ENCODE measurements at regions not wholly inside any gene's neighbourhood (a gene's known extent, or its start where the extent isn't known, plus 50 kb on each side); places are given as distances from the start of the nearest gene placed in this dataset.
"Not testable (repeated sequence)": the region's sequence is repeated elsewhere in the genome, so short reads cannot be mapped to it uniquely, and the experiment has no call there.

DNA sequence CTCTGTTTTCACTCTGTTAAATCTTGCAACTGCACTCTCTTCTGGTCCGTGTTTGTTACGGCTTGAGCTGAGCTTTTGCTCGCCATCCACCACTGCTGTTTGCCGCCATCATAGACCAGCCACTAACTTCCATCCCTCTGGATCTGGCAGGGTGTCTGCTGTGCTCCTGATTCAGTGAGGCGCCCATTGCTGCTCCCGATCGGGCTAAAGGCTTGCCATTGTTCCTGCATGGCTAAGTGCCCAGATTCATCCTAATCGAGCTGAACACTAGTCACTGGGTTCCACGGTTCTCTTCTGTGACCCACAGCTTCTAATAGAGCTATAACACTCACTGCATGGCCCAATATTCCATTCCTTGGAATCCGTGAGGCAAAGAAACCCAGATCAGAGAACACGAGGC lies 218.5 kb downstream of the RHOU start:
- not testable (repeated sequence) for H3K4me3 Mint-ChIP-seq; H3K9me3 Mint-ChIP-seq; H3K27me3 Mint-ChIP-seq; ATAC-seq (replicated peaks); DNase-seq; H3K27ac Mint-ChIP-seq; H3K36me3 Mint-ChIP-seq (ENCODE audit: insufficient read depth); H3K4me1 Mint-ChIP-seq (ENCODE audit: low read depth in 2 of 2)

DNA sequence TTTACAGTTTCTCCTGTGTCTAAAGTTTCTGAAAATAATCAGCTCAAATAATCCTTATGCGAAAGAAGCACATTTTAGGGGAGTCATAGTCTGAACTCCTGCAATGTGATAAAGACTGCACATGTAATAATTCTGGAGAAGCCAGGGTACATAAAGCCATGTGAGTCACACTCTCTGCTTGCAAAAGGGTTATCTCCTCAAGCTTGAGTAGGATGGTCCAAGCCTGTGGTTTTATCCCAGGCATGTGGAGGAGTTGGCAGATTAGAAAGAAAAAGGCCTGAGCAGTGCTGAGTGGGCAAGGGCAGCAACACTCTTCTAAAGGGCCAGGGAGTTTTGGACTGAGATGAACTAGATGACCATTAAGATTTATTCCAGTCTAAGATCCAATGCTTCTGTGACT lies 220.4 kb downstream of the RHOU start:
- H3K4me1 Mint-ChIP-seq (ENCODE audit: low read depth in 2 of 2): peaks cover 0 to 2% of the 10 kb centered on the region in 2 donors
- ATAC-seq (replicated peaks) (no peak), DNase-seq (no peak)
- no peaks in the 10 kb centered on the region for H3K9me3 Mint-ChIP-seq
- no peak overlapping the region for H3K4me3 Mint-ChIP-seq
- no peaks in the 10 kb centered on the region for H3K36me3 Mint-ChIP-seq (ENCODE audit: insufficient read depth)
- H3K27me3 Mint-ChIP-seq: peaks cover 0 to 8% of the 10 kb centered on the region in 2 donors
- H3K27ac Mint-ChIP-seq: no peak overlapping the region

GRCh38 chr1:228956864-228957263 lies 221.6 kb downstream of the RHOU start:
- H3K4me1 Mint-ChIP-seq (ENCODE audit: low read depth in 2 of 2): peaks cover 0 to 2% of the 10 kb centered on the region in 2 donors
- no peak overlapping the region for H3K27ac Mint-ChIP-seq
- H3K4me3 Mint-ChIP-seq: no peak overlapping the region
- DNase-seq (no peak), ATAC-seq (replicated peaks) (no peak)
- peaks cover 0 to 8% of the 10 kb centered on the region in 2 donors for H3K27me3 Mint-ChIP-seq
- H3K9me3 Mint-ChIP-seq: no peaks in the 10 kb centered on the region
- H3K36me3 Mint-ChIP-seq (ENCODE audit: insufficient read depth): no peaks in the 10 kb centered on the region

DNA sequence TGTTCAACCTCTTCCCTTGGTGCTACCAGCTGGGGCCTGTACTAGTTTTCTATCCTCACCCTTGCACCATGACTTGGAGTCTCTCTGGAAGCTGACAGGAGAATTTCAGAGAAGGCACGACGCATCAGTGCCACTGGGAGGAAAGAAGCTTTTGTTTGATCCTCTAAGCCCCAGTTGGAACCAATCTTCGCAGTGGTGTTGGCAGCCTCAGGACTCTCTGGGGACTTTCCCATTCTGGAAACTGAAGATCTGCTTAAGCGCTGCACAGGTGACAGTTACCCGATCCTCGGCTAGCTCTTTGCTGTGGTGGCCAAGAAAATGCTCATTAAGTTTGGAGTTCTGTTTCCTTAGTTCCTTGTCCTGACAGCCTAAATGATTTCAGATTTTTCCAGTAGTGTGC lies 222.3 kb downstream of the RHOU start:
- Mint-ChIP-seq H3K9me3 (no peaks in the 10 kb centered on the region), H3K4me1 (ENCODE audit: low read depth in 2 of 2) (peaks cover 0 to 2% of the 10 kb centered on the region in 2 donors), H3K36me3 (ENCODE audit: insufficient read depth) (no peaks in the 10 kb centered on the region), H3K27ac (no peak overlapping the region), H3K27me3 (peaks cover 0 to 8% of the 10 kb centered on the region in 2 donors), H3K4me3 (no peak overlapping the region)
- DNase-seq: no peak
- no peak for ATAC-seq (replicated peaks)

DNA sequence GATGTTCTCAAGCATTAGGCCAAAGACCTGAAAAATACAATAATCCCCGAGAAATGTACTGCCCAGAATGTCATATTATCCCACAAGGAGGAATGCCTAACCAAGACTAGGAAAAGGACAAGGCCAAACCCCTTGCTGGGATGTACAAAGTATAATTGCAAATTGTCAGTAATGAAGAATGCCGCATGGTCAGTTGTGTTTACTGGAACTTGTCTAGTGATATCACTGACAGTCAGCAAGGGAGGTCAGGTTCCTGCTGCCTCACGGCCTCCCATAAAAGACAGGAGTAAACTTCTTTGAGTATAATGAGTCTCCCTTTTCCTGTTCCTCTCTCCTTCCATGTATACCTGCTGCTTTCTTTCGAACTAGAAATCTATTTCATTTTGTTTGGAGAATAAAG lies 222.8 kb downstream of the RHOU start:
- no peak overlapping the region for H3K27ac Mint-ChIP-seq
- ATAC-seq (replicated peaks): no peak

GRCh38 chr1:228958741-228959140 lies 223.5 kb downstream of the RHOU start:
- Mint-ChIP-seq H3K27ac (no peak overlapping the region), H3K9me3 (no peaks in the 10 kb centered on the region), H3K36me3 (ENCODE audit: insufficient read depth) (no peaks in the 10 kb centered on the region), H3K4me3 (no peak overlapping the region), H3K27me3 (peaks cover 0 to 8% of the 10 kb centered on the region in 2 donors), H3K4me1 (ENCODE audit: low read depth in 2 of 2) (peaks cover 0 to 2% of the 10 kb centered on the region in 2 donors)
- DNase-seq (no peak), ATAC-seq (replicated peaks) (no peak)

More for the DNA sequence above, 222.8 kb downstream of the RHOU start:
- H3K36me3 Mint-ChIP-seq (ENCODE audit: insufficient read depth): no peaks in the 10 kb centered on the region
- H3K4me3 Mint-ChIP-seq: no peak overlapping the region
- H3K27me3 Mint-ChIP-seq: peaks cover 0 to 8% of the 10 kb centered on the region in 2 donors
- peaks cover 0 to 2% of the 10 kb centered on the region in 2 donors for H3K4me1 Mint-ChIP-seq (ENCODE audit: low read depth in 2 of 2)
- DNase-seq: no peak
- no peaks in the 10 kb centered on the region for H3K9me3 Mint-ChIP-seq

DNA sequence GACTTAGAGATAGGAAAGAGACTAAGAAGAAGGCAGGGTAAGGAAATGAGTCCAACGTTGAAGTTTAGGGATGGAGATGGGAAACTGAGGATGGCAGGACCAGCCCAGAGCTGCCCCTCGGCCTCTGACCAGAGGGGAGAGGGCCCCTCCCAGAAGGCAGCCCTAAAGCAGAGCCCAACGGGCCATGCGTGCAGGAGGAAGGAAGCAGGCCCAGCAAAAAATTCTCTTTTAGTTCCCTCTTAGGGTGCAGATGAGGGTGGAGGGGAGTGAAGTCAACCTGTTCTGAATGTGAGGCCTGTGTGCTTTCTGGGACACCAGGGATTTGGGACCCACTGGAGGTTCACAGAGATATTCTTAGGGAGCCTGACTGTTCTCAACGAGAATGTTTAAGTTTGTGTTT lies 225.4 kb downstream of the RHOU start:
- DNase-seq (no peak), ATAC-seq (replicated peaks) (no peak)
- Mint-ChIP-seq H3K36me3 (ENCODE audit: insufficient read depth) (no peaks in the 10 kb centered on the region), H3K9me3 (no peaks in the 10 kb centered on the region), H3K27me3 (peaks cover 0 to 8% of the 10 kb centered on the region in 2 donors), H3K4me3 (no peak overlapping the region), H3K4me1 (ENCODE audit: low read depth in 2 of 2) (peaks cover 0 to 2% of the 10 kb centered on the region in 2 donors), H3K27ac (no peak overlapping the region)

- Mint-ChIP-seq H3K27me3 (no peaks in the 10 kb centered on the region), H3K4me1 (ENCODE audit: low read depth in 2 of 2) (peaks cover 0 to 2% of the 10 kb centered on the region in 2 donors), H3K9me3 (no peaks in the 10 kb centered on the region), H3K36me3 (ENCODE audit: insufficient read depth) (no peaks in the 10 kb centered on the region), H3K27ac (no peak overlapping the region), H3K4me3 (no peak overlapping the region)
- ATAC-seq (replicated peaks) (no peak), DNase-seq (no peak)
These were observed 226.2 kb downstream of the RHOU start for GRCh38 chr1:228961511-228961910.

- Mint-ChIP-seq H3K36me3 (ENCODE audit: insufficient read depth) (no peaks in the 10 kb centered on the region), H3K4me1 (ENCODE audit: low read depth in 2 of 2) (no peaks in the 10 kb centered on the region), H3K27me3 (no peaks in the 10 kb centered on the region), H3K9me3 (no peaks in the 10 kb centered on the region), H3K4me3 (no peak overlapping the region), H3K27ac (no peak overlapping the region)
- ATAC-seq (replicated peaks) (no peak), DNase-seq (no peak)
These were observed 228.5 kb downstream of the RHOU start for GRCh38 chr1:228963795-228964177.

GRCh38 chr1:228964178-228965089 lies 229.2 kb downstream of the RHOU start:
- H3K4me3 Mint-ChIP-seq: no peak overlapping the region
- H3K4me1 Mint-ChIP-seq (ENCODE audit: low read depth in 2 of 2): no peaks in the 10 kb centered on the region
- DNase-seq (no peak), ATAC-seq (replicated peaks) (no peak)
- no peak overlapping the region for H3K27ac Mint-ChIP-seq
- H3K9me3 Mint-ChIP-seq: no peaks in the 10 kb centered on the region
- H3K36me3 Mint-ChIP-seq (ENCODE audit: insufficient read depth): no peaks in the 10 kb centered on the region
- no peaks in the 10 kb centered on the region for H3K27me3 Mint-ChIP-seq

DNA sequence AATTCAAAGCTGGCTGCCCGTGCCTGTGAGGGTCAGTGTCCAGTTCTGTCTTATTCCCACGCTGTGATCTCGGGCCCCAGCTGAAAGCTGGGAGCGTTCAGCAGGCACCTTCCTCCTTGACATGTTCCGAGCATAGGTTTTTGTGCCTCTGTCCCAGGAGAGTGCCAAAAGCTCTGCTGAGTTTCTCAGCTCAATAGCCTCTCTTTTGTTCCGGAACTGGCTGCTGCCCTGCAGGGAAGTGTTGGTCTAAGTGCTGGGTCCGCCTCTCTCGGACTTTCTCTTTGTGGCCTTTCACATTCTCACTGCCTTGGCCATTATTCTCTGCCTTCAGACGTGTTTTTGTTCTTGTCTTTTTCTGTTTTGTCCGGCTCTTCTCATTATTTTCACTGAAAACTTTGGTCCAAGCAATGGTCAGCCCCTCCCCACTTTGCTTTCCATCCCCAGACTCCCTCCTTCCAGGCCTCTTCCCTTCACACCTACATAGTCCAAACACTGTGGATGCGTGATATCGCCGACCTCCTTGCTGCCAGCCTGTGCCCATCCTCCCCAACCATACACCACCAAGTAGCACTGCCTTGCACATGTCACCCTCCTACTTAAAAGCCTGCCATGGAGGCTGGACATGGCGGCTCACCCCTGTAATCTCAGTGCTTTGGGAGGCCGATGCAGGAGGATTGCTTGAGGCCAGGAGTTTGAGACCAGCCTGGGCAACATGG lies 233.8 kb downstream of the RHOU start:
- DNase-seq (no peak), ATAC-seq (replicated peaks) (no peak)
- Mint-ChIP-seq H3K4me1 (ENCODE audit: low read depth in 2 of 2) (no peaks in the 10 kb centered on the region), H3K4me3 (no peak overlapping the region), H3K27ac (peak overlapping the region in 1 of 2 donors; percentile 21), H3K27me3 (no peaks in the 10 kb centered on the region), H3K9me3 (no peaks in the 10 kb centered on the region), H3K36me3 (ENCODE audit: insufficient read depth) (peaks cover 3% of the 10 kb centered on the region)

DNA sequence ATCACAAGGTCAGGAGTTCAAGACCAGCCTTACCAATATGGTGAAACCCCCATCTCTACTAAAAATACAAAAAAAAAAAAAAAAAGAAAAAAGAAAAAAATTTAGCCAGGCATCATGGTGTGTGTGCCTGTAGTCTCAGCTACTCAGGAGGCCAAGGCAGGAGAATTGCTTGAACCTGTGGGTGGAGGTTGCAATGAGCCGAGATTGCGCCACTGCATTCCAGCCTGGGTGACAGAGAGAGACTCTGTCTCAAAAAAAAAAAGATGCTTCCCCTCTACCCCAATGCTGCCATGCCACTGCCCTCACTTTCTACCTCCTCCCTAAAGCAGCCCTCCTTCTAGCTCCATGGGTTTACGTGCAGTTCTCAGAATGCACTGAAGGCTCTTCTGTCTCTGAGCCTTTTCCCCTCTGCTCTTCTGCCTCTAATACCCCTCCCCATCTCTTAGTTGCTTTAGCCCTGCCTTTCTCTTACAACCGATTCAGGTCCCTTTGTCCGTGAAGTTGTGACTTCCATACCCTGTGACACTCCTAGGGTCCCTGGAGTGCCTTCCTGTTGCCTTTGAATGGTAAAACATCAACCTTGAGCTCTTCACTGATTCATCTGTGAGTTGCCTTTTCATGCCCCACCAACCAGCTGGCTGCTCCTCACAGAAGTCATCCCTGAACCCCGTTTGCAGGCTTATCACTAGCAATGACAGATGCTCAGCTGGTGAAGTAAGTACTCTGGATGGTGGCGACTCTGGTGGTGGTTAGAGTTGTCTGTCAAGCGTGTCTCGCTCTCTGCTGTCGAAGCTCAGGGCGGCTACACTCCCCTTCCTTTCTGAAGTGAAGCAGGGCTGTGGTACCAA lies 234.9 kb downstream of the RHOU start:
- DNase-seq (no peak), ATAC-seq (replicated peaks) (no peak)
- Mint-ChIP-seq H3K36me3 (ENCODE audit: insufficient read depth) (peaks cover 3% of the 10 kb centered on the region), H3K27ac (no peak overlapping the region), H3K4me3 (no peak overlapping the region), H3K4me1 (ENCODE audit: low read depth in 2 of 2) (no peaks in the 10 kb centered on the region), H3K27me3 (peaks cover 0 to 6% of the 10 kb centered on the region in 2 donors), H3K9me3 (no peaks in the 10 kb centered on the region)

DNA sequence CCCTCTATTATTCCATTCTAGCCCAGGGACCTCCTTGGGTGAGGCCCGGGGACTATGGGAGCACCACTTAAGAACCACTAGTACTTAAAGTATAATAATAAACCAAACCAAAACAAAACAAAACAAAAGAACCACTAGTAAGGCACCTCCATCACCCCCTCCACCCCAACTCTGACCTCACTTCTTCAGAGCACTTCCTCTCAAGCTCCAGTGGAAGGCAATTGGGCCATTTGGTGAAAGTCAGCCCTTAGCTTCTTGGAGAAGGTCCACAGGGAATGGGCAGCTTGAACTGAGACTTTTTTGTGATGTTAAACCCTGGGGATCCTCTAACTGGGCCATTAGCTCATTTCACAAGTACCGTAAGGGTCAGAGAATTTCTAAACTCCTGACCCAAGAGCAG lies 237.3 kb downstream of the RHOU start:
- DNase-seq (no peak), ATAC-seq (replicated peaks) (no peak)
- Mint-ChIP-seq H3K9me3 (no peaks in the 10 kb centered on the region), H3K4me3 (no peak overlapping the region), H3K27me3 (peaks cover 0 to 10% of the 10 kb centered on the region in 2 donors), H3K27ac (no peak overlapping the region), H3K4me1 (ENCODE audit: low read depth in 2 of 2) (no peaks in the 10 kb centered on the region), H3K36me3 (ENCODE audit: insufficient read depth) (peaks cover 3% of the 10 kb centered on the region)

Measured in effector memory CD8-positive, alpha-beta T cell (primary cell).